Cardiac muscle cell (in vitro differentiated cells and primary cell): ENCODE measurements at regions not wholly inside any gene's neighbourhood (a gene's known extent, or its start where the extent isn't known, plus 50 kb on each side); places are given as distances from the start of the nearest gene placed in this dataset.

Source experiments
- DNase-seq, 2 donors: peaks; one replicate each; pipeline versions ENCODE4 v3.0.0 to v3.0.0-alpha.2; 2010 to 2017; ENCODE audit warnings: low read depth in 1 of 2, low spot score in 1 of 2
- H3K27ac ChIP-seq: fragments of 200-600 bp; sonication (generic); 2 replicates; pipeline ENCODE4 v1.5.1; 2016
- H3K27me3 ChIP-seq: fragments of 200-600 bp; sonication (generic); 2 replicates; pipeline ENCODE4 v1.6.0; 2016; ENCODE audit warnings: control low read depth
- H3K36me3 ChIP-seq: fragments of 200-600 bp; sonication (generic); 2 replicates; pipeline ENCODE4 v1.5.1; 2016; ENCODE audit warnings: control low read depth
- H3K4me1 ChIP-seq: fragments of 200-600 bp; sonication (generic); 2 replicates; pipeline ENCODE4 v1.8.1; 2017; ENCODE audit warnings: low read depth, mild to moderate bottlenecking, mixed run types
- H3K4me3 ChIP-seq: fragments of 200-600 bp; sonication (generic); 2 replicates; pipeline ENCODE4 v1.5.1; 2016; ENCODE audit warnings: mild to moderate bottlenecking
- H3K9me3 ChIP-seq: fragments of 200-600 bp; sonication (generic); 2 replicates; pipeline ENCODE4 v1.5.1; 2017; ENCODE audit warnings: low read depth, mild to moderate bottlenecking, control low read depth
- TF ChIP-seq, protein P1 (sequence below): IDR thresholded peaks from 2 replicates; pipeline ENCODE4 v1.5.1; 2012; ENCODE audit warnings: low read depth, mild to moderate bottlenecking, low read length

DNA sequence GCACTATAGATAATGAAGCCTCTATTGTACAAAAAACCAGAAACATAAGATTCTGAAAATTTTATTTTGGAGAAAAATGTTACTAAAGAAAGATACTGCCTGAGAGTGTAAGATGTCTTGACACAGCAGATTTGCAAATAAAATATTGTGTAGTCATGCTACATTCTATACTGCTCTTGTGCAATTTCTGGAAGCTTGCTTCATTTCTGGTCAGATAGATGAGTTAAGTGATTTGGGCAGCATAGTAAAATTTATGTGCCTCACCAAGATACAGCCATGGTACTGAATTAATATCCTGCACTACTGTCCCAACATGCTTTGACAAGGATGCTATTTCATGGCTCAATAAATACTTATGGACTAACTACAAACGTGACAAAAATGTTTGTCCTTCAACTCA lies 55.1 kb upstream of the STARD13 start:
- Histone ChIP-seq H3K9me3 (no peaks in the 10 kb centered on the region), H3K4me3 (no peak overlapping the region), H3K27me3 (no peaks in the 10 kb centered on the region), H3K27ac (no peak overlapping the region), H3K4me1 (peaks cover 37% of the 10 kb centered on the region), H3K36me3 (no peaks in the 10 kb centered on the region)
- peak in 1 of 2 donors; percentile 65 for DNase-seq
- TF ChIP-seq, protein P1, sequence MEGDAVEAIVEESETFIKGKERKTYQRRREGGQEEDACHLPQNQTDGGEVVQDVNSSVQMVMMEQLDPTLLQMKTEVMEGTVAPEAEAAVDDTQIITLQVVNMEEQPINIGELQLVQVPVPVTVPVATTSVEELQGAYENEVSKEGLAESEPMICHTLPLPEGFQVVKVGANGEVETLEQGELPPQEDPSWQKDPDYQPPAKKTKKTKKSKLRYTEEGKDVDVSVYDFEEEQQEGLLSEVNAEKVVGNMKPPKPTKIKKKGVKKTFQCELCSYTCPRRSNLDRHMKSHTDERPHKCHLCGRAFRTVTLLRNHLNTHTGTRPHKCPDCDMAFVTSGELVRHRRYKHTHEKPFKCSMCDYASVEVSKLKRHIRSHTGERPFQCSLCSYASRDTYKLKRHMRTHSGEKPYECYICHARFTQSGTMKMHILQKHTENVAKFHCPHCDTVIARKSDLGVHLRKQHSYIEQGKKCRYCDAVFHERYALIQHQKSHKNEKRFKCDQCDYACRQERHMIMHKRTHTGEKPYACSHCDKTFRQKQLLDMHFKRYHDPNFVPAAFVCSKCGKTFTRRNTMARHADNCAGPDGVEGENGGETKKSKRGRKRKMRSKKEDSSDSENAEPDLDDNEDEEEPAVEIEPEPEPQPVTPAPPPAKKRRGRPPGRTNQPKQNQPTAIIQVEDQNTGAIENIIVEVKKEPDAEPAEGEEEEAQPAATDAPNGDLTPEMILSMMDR: no peak

DNA sequence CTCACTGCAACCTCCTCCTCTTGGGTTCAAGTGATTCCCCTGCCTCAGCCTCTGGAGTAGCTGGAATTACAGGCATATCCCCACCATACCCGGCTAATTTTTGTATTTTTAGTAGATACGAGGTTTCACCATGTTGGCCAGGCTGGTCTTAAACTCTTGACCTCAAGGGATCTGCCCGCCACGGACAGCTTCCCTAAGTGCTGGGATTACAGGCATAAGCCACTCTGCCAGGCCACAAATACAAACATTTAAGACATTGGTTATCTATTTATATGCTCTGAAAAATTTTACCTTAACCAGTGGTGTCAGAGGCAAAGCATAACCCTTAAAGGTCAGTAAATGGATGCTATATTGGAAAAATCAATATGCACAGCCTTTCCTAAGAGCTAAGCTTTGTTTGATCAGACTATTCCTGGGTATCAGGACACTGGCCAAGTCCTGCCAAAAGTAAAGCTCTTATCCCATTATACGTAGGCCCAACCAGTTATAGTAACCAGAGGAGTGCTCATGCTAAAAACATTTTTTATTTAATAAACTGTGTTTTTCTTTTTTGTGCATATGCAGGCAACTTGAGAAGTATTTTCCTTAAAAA lies 56.4 kb upstream of the STARD13 start:
- no peaks in the 10 kb centered on the region for H3K36me3 ChIP-seq
- TF ChIP-seq, protein P1: no peak
- DNase-seq: no peak
- H3K27ac ChIP-seq: no peak overlapping the region
- no peaks in the 10 kb centered on the region for H3K27me3 ChIP-seq
- peaks cover 39% of the 10 kb centered on the region for H3K4me1 ChIP-seq
- H3K9me3 ChIP-seq: no peaks in the 10 kb centered on the region
- H3K4me3 ChIP-seq: no peak overlapping the region

DNA sequence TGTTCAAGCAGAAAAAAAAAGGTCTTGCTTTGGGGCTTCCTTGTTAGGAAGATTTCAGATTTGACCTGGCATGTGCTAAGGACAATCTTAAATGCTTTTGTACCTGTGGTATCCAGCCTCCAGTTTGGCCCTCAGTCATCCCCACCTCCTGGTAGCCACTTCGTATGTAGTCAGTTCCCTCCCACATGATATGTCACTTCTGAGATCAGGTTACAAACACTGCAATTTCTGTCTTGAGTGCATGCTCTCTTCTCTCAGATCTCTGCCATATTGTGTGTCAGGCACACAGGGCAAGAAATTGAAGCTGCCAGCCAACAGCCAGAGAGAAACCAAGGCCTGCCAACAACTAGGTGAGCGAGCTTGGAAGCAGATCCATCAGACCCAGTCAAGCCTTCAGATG lies 60.3 kb upstream of the STARD13 start:
- peaks cover 39% of the 10 kb centered on the region for H3K4me1 ChIP-seq
- H3K27me3 ChIP-seq: peaks cover 24% of the 10 kb centered on the region
- DNase-seq: no peak
- no peaks in the 10 kb centered on the region for H3K36me3 ChIP-seq
- TF ChIP-seq, protein P1: no peak
- H3K4me3 ChIP-seq: no peak overlapping the region
- no peaks in the 10 kb centered on the region for H3K9me3 ChIP-seq
- H3K27ac ChIP-seq: no peak overlapping the region

DNA sequence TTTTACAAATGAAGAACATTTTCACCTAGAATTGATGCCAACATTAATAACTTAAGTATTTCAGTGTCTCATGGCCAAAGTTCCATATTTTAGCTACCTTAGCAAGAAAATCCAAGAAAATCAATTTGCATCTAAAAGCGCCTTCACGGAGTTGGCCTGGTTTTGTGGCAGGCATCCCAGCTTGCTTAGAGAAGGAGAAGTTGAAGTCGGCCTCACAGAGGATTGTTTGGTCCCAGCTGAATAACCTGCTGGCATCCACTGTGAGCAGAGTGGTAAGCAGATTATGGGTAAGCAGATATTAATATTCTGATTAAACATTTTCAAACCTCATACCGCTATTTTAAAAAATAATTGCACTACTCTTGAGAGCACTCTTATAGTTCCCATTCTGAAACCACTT lies 62.3 kb upstream of the STARD13 start:
- no peak for DNase-seq
- Histone ChIP-seq H3K9me3 (no peaks in the 10 kb centered on the region), H3K4me1 (peaks cover 26% of the 10 kb centered on the region), H3K27me3 (peaks cover 41% of the 10 kb centered on the region), H3K36me3 (no peaks in the 10 kb centered on the region), H3K4me3 (no peak overlapping the region), H3K27ac (no peak overlapping the region)
- TF ChIP-seq, protein P1: no peak

DNA sequence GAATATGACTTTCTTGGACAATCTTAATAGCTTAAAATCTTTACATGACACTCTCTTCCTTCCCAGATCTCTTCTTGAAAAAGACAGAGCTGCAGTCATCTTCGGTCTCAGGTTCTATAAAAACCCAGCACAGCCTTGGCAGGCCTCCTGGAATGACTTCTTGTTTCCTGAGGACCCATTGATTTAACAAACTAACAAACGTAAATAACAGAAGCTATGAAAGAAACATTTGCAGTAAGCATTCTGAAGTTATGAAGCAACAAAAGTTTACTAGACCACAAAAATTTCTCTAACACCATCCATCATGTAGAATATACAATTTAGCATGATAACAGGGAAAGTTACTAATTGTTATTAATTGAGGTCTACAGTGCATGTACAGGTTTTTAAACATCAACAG lies 62.8 kb upstream of the STARD13 start:
- TF ChIP-seq, protein P1: no peak
- H3K27ac ChIP-seq: no peak overlapping the region
- peak in 1 of 2 donors; percentile 23 for DNase-seq
- H3K36me3 ChIP-seq: no peaks in the 10 kb centered on the region
- no peaks in the 10 kb centered on the region for H3K9me3 ChIP-seq
- H3K27me3 ChIP-seq: peaks cover 41% of the 10 kb centered on the region
- peaks cover 22% of the 10 kb centered on the region for H3K4me1 ChIP-seq
- no peak overlapping the region for H3K4me3 ChIP-seq
